SK-N-MC (cell line): ENCODE measurements at regions not wholly inside any gene's neighbourhood (a gene's known extent, or its start where the extent isn't known, plus 50 kb on each side); places are given as distances from the start of the nearest gene placed in this dataset.

Experiments used
- EZH2 ChIP-seq: fragments of 200-600 bp; sonication (generic); IDR thresholded peaks from one replicate; pipeline ENCODE4 v1.6.1; 2017; ENCODE audit warnings: antibody characterized with exemption
- POLR2AphosphoS5 ChIP-seq: IDR thresholded peaks from 2 replicates; pipeline ENCODE4 v1.6.1; 2012; ENCODE audit warnings: mild to moderate bottlenecking, low read depth, low read length, borderline replicate concordance

- TF ChIP-seq EZH2: no peak
- TF ChIP-seq POLR2AphosphoS5: no peak
Measured at GRCh38 chr10:33565231-33565630, 230.8 kb upstream of the NRP1 start.
